Naive B cell (primary cell): ENCODE measurements at regions not wholly inside any gene's neighbourhood (a gene's known extent, or its start where the extent isn't known, plus 50 kb on each side); places are given as distances from the start of the nearest gene placed in this dataset.
A peak's percentile ranks its signal among the peaks of the same experiment; 100 is the strongest.
"Not testable (repeated sequence)": the region's sequence is repeated elsewhere in the genome, so short reads cannot be mapped to it uniquely, and the experiment has no call there.

Experiments
- ATAC-seq, 2 donors: fragments of 150-1000 bp; cut with Tn5 transposase; 2 replicates each; pipeline ENCODE4 v1.10.0; 2021; ENCODE audit warnings: low read depth in 2 of 2, mild to moderate bottlenecking in 2 of 2, moderate library complexity in 2 of 2
- DNase-seq: peaks from one replicate; pipeline ENCODE4 v3.0.0; 2022
- H3K27ac Mint-ChIP-seq, 6 donors: one replicate each; pipeline ENCODE4 v1.8.0; 2020 to 2022; ENCODE audit warnings: mild to moderate bottlenecking in 6 of 6, mixed read lengths in 6 of 6, moderate library complexity in 5 of 6, inconsistent platforms in 2 of 6
- H3K27me3 Mint-ChIP-seq, 3 donors: one replicate each; pipeline ENCODE4 v1.8.0; 2021 to 2022; ENCODE audit warnings: mixed read lengths in 3 of 3, mild to moderate bottlenecking in 1 of 3
- H3K36me3 Mint-ChIP-seq, 2 donors: one replicate each; pipeline ENCODE4 v1.8.0; 2020 to 2022; ENCODE audit warnings: mixed read lengths in 2 of 2, inconsistent platforms in 1 of 2, mild to moderate bottlenecking in 1 of 2
- H3K4me1 Mint-ChIP-seq, 3 donors: one replicate each; pipeline ENCODE4 v1.8.0; 2020 to 2022; ENCODE audit warnings: mixed read lengths in 3 of 3, inconsistent platforms in 1 of 3, mild to moderate bottlenecking in 1 of 3, moderate library complexity in 1 of 3
- H3K4me3 Mint-ChIP-seq, 8 donors: one replicate each; pipeline ENCODE4 v1.8.0; 2020 to 2022; ENCODE audit warnings: mild to moderate bottlenecking in 8 of 8, mixed read lengths in 8 of 8, moderate library complexity in 8 of 8, inconsistent platforms in 2 of 8
- H3K9me3 Mint-ChIP-seq, 7 donors: one replicate each; pipeline ENCODE4 v1.8.0; 2020 to 2022; ENCODE audit warnings: mixed read lengths in 7 of 7, mild to moderate bottlenecking in 5 of 7, inconsistent platforms in 2 of 7, moderate library complexity in 1 of 7

GRCh38 chr14:71432334-71433110 is 499.7 kb upstream of the RGS6 start:
- peak overlapping the region; percentile 51 to 90 (median 74) for H3K27ac Mint-ChIP-seq
- peak; percentile 45 to 47 for ATAC-seq
- peaks cover 3 to 8% of the 10 kb centered on the region in 2 donors for H3K36me3 Mint-ChIP-seq
- H3K4me1 Mint-ChIP-seq, result peaks cover 29 to 52% (median 40%) of the 10 kb centered on the region in 3 donors
- H3K9me3 Mint-ChIP-seq, result peaks cover under 1 to 8% (median 2%) of the 10 kb centered on the region in 7 donors
- peak overlapping the region in 1 of 8 donors; percentile 4 for H3K4me3 Mint-ChIP-seq
- H3K27me3 Mint-ChIP-seq, result no peaks in the 10 kb centered on the region
- DNase-seq, result no peak

- Mint-ChIP-seq H3K27ac (peak overlapping the region in 3 of 6 donors; percentile 56 to 90 (median 90)), H3K4me1 (peaks cover 32 to 51% (median 44%) of the 10 kb centered on the region in 3 donors), H3K4me3 (no peak overlapping the region), H3K27me3 (no peaks in the 10 kb centered on the region), H3K36me3 (peaks cover 5 to 11% of the 10 kb centered on the region in 2 donors), H3K9me3 (peaks cover 0 to 6% (median 0%) of the 10 kb centered on the region in 7 donors)
- no peak for ATAC-seq
- no peak for DNase-seq
These were observed 498.9 kb upstream of the RGS6 start for GRCh38 chr14:71433303-71433702.

- peaks cover 33 to 56% (median 54%) of the 10 kb centered on the region in 3 donors for H3K4me1 Mint-ChIP-seq
- peaks cover 14 to 21% of the 10 kb centered on the region in 2 donors for H3K36me3 Mint-ChIP-seq
- H3K9me3 Mint-ChIP-seq, result not testable (repeated sequence)
These were observed 496.6 kb upstream of the RGS6 start for GRCh38 chr14:71435641-71436040.

DNA sequence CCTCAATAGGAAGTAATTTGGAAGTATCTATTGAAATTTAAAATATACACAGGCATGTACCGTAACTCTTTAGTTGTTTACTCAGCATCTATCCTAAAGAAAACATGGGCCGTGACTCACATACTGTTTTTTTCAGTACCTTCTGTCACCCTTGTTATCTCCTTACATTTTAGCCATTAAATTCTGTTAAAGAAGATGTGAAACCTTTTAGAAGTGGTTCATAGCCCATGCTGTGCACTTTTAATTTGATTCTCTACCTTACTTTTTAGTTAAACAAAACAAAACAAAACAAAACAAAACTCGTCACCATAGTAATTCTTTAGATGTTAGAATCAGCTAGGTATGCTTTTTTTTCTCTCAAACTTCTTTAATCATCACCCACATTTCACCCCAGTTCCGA is 494.4 kb upstream of the RGS6 start:
- H3K36me3 Mint-ChIP-seq, result peaks cover 14 to 21% of the 10 kb centered on the region in 2 donors
- ATAC-seq, result no peak

More at GRCh38 chr14:71435641-71436040, 496.6 kb upstream of the RGS6 start:
- H3K27me3 Mint-ChIP-seq, DNase-seq, ATAC-seq, H3K4me3 Mint-ChIP-seq, H3K27ac Mint-ChIP-seq: not testable (repeated sequence)

DNA sequence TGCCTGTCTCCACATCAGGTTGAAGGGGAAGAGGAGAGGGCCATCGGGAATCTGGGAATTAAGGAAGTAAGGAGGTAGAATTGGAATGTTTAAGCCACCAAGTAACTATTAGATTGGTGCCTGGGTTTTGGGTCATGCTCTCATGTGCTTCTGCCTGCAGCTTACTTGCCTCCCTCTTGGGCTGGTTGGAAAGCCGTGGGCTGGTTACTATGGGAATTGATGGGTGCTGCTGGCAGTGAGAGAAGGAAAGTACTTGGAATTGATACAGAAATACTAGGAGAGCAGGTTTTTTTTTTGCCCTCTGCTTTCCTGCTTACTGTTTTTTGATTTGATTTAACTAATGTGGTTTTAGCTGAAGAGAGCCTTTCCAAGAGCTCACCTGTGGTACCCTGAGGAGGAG is 493.5 kb upstream of the RGS6 start:
- no peak for DNase-seq
- Mint-ChIP-seq H3K36me3 (peaks cover 14 to 21% of the 10 kb centered on the region in 2 donors), H3K9me3 (peaks cover 0 to 6% (median 0%) of the 10 kb centered on the region in 7 donors), H3K4me1 (peaks cover 30 to 38% (median 38%) of the 10 kb centered on the region in 3 donors), H3K27ac (peak overlapping the region in 3 of 6 donors; percentile 11 to 38 (median 12)), H3K4me3 (peak overlapping the region in 1 of 8 donors; percentile 23), H3K27me3 (no peaks in the 10 kb centered on the region)
- ATAC-seq, result no peak

More for the DNA sequence above, 494.4 kb upstream of the RGS6 start:
- Mint-ChIP-seq H3K4me3 (no peak overlapping the region), H3K27ac (peak overlapping the region in 4 of 6 donors; percentile 8 to 54 (median 30)), H3K4me1 (peaks cover 27 to 44% (median 40%) of the 10 kb centered on the region in 3 donors), H3K27me3 (no peaks in the 10 kb centered on the region), H3K9me3 (peaks cover 0 to 6% (median 0%) of the 10 kb centered on the region in 7 donors)
- no peak for DNase-seq

DNA sequence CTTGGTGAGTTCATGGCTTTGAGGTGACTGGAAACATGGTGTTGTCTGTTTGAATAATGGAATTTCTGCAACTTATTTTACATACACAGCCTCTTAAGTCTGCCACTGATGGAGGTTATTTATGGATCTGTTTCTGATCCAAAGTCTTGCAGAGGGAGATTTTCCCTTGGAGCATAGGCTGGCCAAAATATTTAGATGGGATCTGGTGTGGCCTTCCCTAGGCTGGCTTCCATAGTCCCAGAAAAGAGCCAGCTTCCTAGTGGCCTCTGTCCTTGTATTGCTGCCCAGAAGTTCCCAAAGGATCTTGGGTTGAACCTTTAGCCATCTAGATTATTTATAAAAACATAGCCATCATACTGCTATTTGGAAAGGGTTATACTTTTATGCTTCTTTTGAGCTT is 491.1 kb upstream of the RGS6 start:
- no peak for ATAC-seq
- Mint-ChIP-seq H3K4me1 (peaks cover 32 to 55% (median 48%) of the 10 kb centered on the region in 3 donors), H3K27me3 (no peaks in the 10 kb centered on the region), H3K4me3 (no peak overlapping the region), H3K27ac (peak overlapping the region in 2 of 6 donors; percentile 53 to 95), H3K36me3 (peaks cover 14 to 15% of the 10 kb centered on the region in 2 donors), H3K9me3 (peaks cover 0 to 2% (median 0%) of the 10 kb centered on the region in 7 donors)
- DNase-seq, result no peak

DNA sequence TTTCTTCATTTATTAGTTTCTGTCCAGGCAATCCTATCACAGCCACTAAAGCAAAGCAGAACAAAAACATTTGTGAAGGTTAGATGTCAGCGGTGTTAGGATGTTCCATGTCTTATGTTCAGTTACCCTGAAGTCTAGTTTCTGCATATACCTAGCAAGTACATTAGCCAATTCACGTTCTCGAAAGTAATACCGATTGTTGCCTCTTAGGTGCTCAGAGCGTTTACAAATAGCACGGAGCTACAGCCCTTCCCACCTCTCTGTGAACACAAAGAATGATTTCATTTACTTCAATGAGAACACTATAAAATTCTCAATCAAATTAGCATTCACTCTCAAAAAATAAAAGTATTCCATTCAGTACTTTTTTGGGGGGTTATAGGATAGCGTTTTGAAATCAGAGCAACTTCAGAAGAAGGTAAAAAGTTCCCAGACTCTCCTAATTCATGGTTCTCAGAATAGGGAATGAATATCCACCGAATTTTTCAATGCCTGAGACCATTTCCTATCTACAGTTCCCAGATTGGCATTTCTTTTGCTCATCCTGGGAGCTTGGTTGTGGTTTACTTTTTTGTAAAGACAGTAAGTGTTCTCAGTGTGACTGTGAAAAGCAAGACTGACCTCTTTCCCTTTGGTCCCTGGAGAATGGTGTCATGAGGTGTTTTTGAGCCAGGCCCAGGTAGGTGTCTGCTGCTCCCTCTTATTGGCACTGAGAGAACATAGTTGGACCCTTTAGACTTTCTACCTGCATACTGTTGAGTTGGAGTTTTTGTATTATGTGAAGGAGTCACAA is 488.0 kb upstream of the RGS6 start:
- Mint-ChIP-seq H3K9me3 (peaks cover 0 to 2% (median 0%) of the 10 kb centered on the region in 7 donors), H3K4me3 (peak overlapping the region in 1 of 8 donors; percentile 33), H3K27ac (peak overlapping the region in 5 of 6 donors; percentile 36 to 90 (median 60)), H3K36me3 (peaks cover under 1 to 11% of the 10 kb centered on the region in 2 donors), H3K27me3 (no peaks in the 10 kb centered on the region), H3K4me1 (peaks cover 18 to 54% (median 41%) of the 10 kb centered on the region in 3 donors)
- no peak for DNase-seq
- no peak for ATAC-seq

- peak overlapping the region in 2 of 6 donors; percentile 9 to 39 for H3K27ac Mint-ChIP-seq
- DNase-seq (no peak), ATAC-seq (no peak)
- H3K9me3 Mint-ChIP-seq, result peaks cover 0 to 2% (median 0%) of the 10 kb centered on the region in 7 donors
- no peaks in the 10 kb centered on the region for H3K27me3 Mint-ChIP-seq
- H3K4me3 Mint-ChIP-seq, result peak overlapping the region in 1 of 8 donors; percentile 9
- peaks cover 0 to 16% of the 10 kb centered on the region in 2 donors for H3K36me3 Mint-ChIP-seq
- peaks cover 6 to 44% (median 28%) of the 10 kb centered on the region in 3 donors for H3K4me1 Mint-ChIP-seq
These were observed 483.6 kb upstream of the RGS6 start for GRCh38 chr14:71448431-71449315.

GRCh38 chr14:71449316-71450055 is 482.7 kb upstream of the RGS6 start:
- H3K9me3 Mint-ChIP-seq, result peaks cover 0 to 2% (median 0%) of the 10 kb centered on the region in 7 donors
- H3K27me3 Mint-ChIP-seq, result no peaks in the 10 kb centered on the region
- ATAC-seq (no peak), DNase-seq (no peak)
- H3K4me1 Mint-ChIP-seq, result peaks cover 8 to 37% (median 22%) of the 10 kb centered on the region in 3 donors
- H3K36me3 Mint-ChIP-seq, result peaks cover 0 to 16% of the 10 kb centered on the region in 2 donors
- H3K27ac Mint-ChIP-seq, result peak overlapping the region in 4 of 6 donors; percentile 9 to 54 (median 38)
- no peak overlapping the region for H3K4me3 Mint-ChIP-seq

GRCh38 chr14:71451501-71451900 is 480.7 kb upstream of the RGS6 start:
- Mint-ChIP-seq H3K4me3 (no peak overlapping the region), H3K36me3 (peaks cover 0 to 19% of the 10 kb centered on the region in 2 donors), H3K27me3 (no peaks in the 10 kb centered on the region), H3K4me1 (peaks cover 16 to 30% (median 25%) of the 10 kb centered on the region in 3 donors), H3K9me3 (peaks cover 0 to 2% (median 0%) of the 10 kb centered on the region in 7 donors), H3K27ac (no peak overlapping the region)
- no peak for DNase-seq
- ATAC-seq, result no peak

DNA sequence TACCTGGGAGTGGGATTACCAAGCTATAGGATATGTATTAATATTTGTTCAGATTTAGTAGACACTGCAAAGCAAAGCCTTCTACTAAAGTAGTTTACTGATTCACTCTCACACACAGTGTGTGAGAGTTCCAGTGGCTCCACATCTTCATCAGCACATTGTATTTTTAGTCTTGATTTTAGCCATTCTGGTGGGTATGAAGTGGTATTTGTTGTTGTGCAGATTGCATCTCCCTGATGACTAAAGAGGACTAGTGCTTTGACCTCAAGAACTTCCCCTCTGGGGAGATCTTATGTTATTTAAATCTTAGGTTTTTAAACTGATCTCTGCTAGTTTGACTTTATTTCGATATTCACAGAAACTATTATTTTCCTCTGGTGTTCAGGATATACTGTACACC is 479.7 kb upstream of the RGS6 start:
- H3K9me3 Mint-ChIP-seq, result peaks cover 0 to 2% (median 0%) of the 10 kb centered on the region in 7 donors
- H3K27ac Mint-ChIP-seq, result no peak overlapping the region
- peaks cover 16 to 30% (median 25%) of the 10 kb centered on the region in 3 donors for H3K4me1 Mint-ChIP-seq
- no peak overlapping the region for H3K4me3 Mint-ChIP-seq
- DNase-seq, result no peak
- no peak for ATAC-seq
- peaks cover 0 to 19% of the 10 kb centered on the region in 2 donors for H3K36me3 Mint-ChIP-seq
- H3K27me3 Mint-ChIP-seq, result no peaks in the 10 kb centered on the region

DNA sequence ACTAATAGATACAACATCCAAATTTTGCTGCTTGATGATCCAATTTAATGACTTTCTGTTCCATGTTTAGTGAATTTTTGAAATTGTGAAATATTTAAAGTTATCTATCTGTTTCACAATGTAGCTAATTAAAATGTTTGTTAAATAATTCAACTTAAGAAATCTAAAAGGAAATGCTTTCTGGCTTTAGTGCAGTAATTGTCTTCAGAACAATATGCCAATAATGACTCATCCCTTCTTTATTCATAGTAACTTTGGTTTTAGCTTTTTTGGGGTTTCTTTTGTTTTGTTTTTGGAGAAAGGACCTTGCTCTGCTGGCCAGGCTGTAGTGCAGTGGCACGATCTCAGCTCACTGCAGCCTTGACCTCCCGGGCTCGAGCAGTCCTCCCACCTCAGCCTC is 479.2 kb upstream of the RGS6 start:
- Mint-ChIP-seq H3K27me3 (no peaks in the 10 kb centered on the region), H3K27ac (peak overlapping the region in 3 of 6 donors; percentile 5 to 53 (median 20)), H3K4me1 (peaks cover 16 to 33% (median 25%) of the 10 kb centered on the region in 3 donors), H3K4me3 (no peak overlapping the region), H3K36me3 (peaks cover 0 to 17% of the 10 kb centered on the region in 2 donors), H3K9me3 (peaks cover 0 to 2% (median 0%) of the 10 kb centered on the region in 7 donors)
- DNase-seq (no peak), ATAC-seq (no peak)
